SK-N-SH (cell line): ENCODE measurements at regions not wholly inside any gene's neighbourhood (a gene's known extent, or its start where the extent isn't known, plus 50 kb on each side); places are given as distances from the start of the nearest gene placed in this dataset.

Source experiments
- CTCF ChIA-PET: fragments of 300-600, 350-600 bp; formaldehyde crosslinking; extraction: SDS; loops from one replicate; lab custom pipeline; 2021; lab: Yijun Ruan, JAX
- POLR2A ChIA-PET: fragments of 350-600 bp; sonication (Branson Sonifier 250); formaldehyde crosslinking; extraction: SDS; loops from one replicate; lab custom pipeline; 2020; ENCODE audit warnings: antibody characterized with exemption, inconsistent platforms; lab: Yijun Ruan, JAX
- DNase-seq: peaks from one replicate; pipeline ENCODE4 v3.0.0; 2012
- H2AFZ ChIP-seq: fragments of 200-600 bp; sonication (generic); 2 replicates; pipeline ENCODE4 v1.8.1; 2016; ENCODE audit warnings: antibody characterized with exemption, mild to moderate bottlenecking, low read depth
- H3F3A ChIP-seq: fragments of 200-600 bp; sonication (generic); replicated peaks from 2 replicates; pipeline ENCODE3; 2016; ENCODE audit warnings: antibody characterized with exemption, mild to moderate bottlenecking; ENCODE audit not compliant: insufficient read depth
- H3K27ac ChIP-seq, 2 experiments: fragments of 200-500 bp in 1 of 2; fragments of 200-600 bp in 1 of 2; sonication (Bioruptor generic) in 1 of 2; sonication (generic), shearing (Covaris generic) in 1 of 2; 2 replicates each; pipeline versions ENCODE4 v1.5.1 to v1.6.1; 2014 to 2016; ENCODE audit warnings: low read depth in 2 of 2, inconsistent platforms in 1 of 2, low read length in 1 of 2, mild to moderate bottlenecking in 1 of 2, mixed read lengths in 1 of 2
- H3K27me3 ChIP-seq: fragments of 200-600 bp; sonication (generic), shearing (Covaris generic); 2 replicates; pipeline ENCODE4 v1.6.1; 2016; ENCODE audit warnings: mixed run types; ENCODE audit not compliant: insufficient read depth
- H3K36me3 ChIP-seq, 2 experiments: fragments of 200-500 bp in 1 of 2; fragments of 200-600 bp in 1 of 2; sonication (Bioruptor generic) in 1 of 2; sonication (generic) in 1 of 2; replicated peaks in 1 of 2; 2 replicates each; pipeline versions ENCODE3 to v1.5.1; 2014 to 2016; ENCODE audit warnings: low read length in 1 of 2, mild to moderate bottlenecking in 1 of 2; ENCODE audit not compliant: insufficient read depth in 2 of 2, control insufficient read depth in 1 of 2
- H3K4me1 ChIP-seq, 2 experiments: fragments of 200-500 bp in 1 of 2; fragments of 200-600 bp in 1 of 2; sonication (Bioruptor generic) in 1 of 2; sonication (generic), shearing (Covaris generic) in 1 of 2; 2 replicates each; pipeline versions ENCODE4 v1.5.1 to v1.6.1; 2014 to 2016; ENCODE audit warnings: low read depth in 1 of 2, low read length in 1 of 2, mixed run types in 1 of 2; ENCODE audit not compliant: insufficient read depth in 2 of 2, control insufficient read depth in 1 of 2
- H3K4me2 ChIP-seq: fragments of 200-600 bp; sonication (generic), shearing (Covaris generic); 2 replicates; pipeline ENCODE4 v1.6.1; 2017; ENCODE audit warnings: mixed run types
- H3K4me3 ChIP-seq, 2 experiments: fragments of 200-500 bp in 1 of 2; fragments of 200-600 bp in 1 of 2; sonication (Bioruptor generic) in 1 of 2; sonication (generic), shearing (Covaris generic) in 1 of 2; 2 replicates each; pipeline versions ENCODE4 v1.5.1 to v1.8.1; 2014 to 2016; ENCODE audit warnings: low read depth in 2 of 2, inconsistent platforms in 1 of 2, low read length in 1 of 2, mild to moderate bottlenecking in 1 of 2, mixed read lengths in 1 of 2, moderate library complexity in 1 of 2
- H3K79me2 ChIP-seq: fragments of 200-600 bp; sonication (generic); 2 replicates; pipeline ENCODE4 v1.8.1; 2017; ENCODE audit warnings: mild to moderate bottlenecking; ENCODE audit not compliant: insufficient read depth
- H3K9ac ChIP-seq: fragments of 200-600 bp; sonication (generic); 2 replicates; pipeline ENCODE4 v1.6.1; 2017; ENCODE audit warnings: mixed run types
- H3K9me2 ChIP-seq: fragments of 200-600 bp; sonication (generic); 2 replicates; pipeline ENCODE4 v1.6.1; 2017; ENCODE audit warnings: mixed run types
- H3K9me3 ChIP-seq: fragments of 200-600 bp; sonication (generic); 2 replicates; pipeline ENCODE4 v1.6.1; 2017; ENCODE audit warnings: mixed run types, mild to moderate bottlenecking, moderate library complexity
- H4K20me1 ChIP-seq: fragments of 200-600 bp; sonication (generic); 2 replicates; pipeline ENCODE4 v1.6.1; 2017; ENCODE audit warnings: mild to moderate bottlenecking, mixed run types; ENCODE audit not compliant: insufficient read depth
- EP300 ChIP-seq, 2 experiments: IDR thresholded peaks; 2 replicates each; pipeline versions ENCODE4 v1.4.0 to v1.6.1; 2012; ENCODE audit warnings: borderline replicate concordance in 1 of 2, low read depth in 1 of 2, low read length in 1 of 2
- EZH2phosphoT487 ChIP-seq: fragments of 200-600 bp; sonication (generic); IDR thresholded peaks from 2 replicates; pipeline ENCODE4 v1.6.1; 2017; ENCODE audit warnings: low read depth, mixed run types, mild to moderate bottlenecking, antibody characterized with exemption, moderate library complexity, borderline replicate concordance
- FOXJ3 ChIP-seq: sonication (generic); formaldehyde crosslinking; IDR thresholded peaks from 2 replicates; pipeline ENCODE4 v1.5.1; 2020; ENCODE audit warnings: mild to moderate bottlenecking, missing genetic modification reagents
- GABPA ChIP-seq: IDR thresholded peaks from 2 replicates; pipeline ENCODE4 v1.4.0; 2012; ENCODE audit warnings: low read depth, mild to moderate bottlenecking
- MXI1 ChIP-seq: IDR thresholded peaks from 2 replicates; pipeline ENCODE4 v1.6.1; 2012; ENCODE audit warnings: mild to moderate bottlenecking, low read depth, low read length, improper control_type of control experiment
- NFIC ChIP-seq: IDR thresholded peaks from 2 replicates; pipeline ENCODE4 v1.4.0; 2012; ENCODE audit warnings: borderline replicate concordance
- NRF1 ChIP-seq: IDR thresholded peaks from 2 replicates; pipeline ENCODE4 v1.6.1; 2012; ENCODE audit warnings: low read depth, mild to moderate bottlenecking, low read length
- POLR2AphosphoS5 ChIP-seq: IDR thresholded peaks from 2 replicates; pipeline ENCODE4 v1.6.1; 2012; ENCODE audit warnings: low read depth, low read length
- RFX5 ChIP-seq: IDR thresholded peaks from 2 replicates; pipeline ENCODE4 v1.6.1; 2012; ENCODE audit warnings: mild to moderate bottlenecking, improper control_type of control experiment, low read length
- RXRA ChIP-seq: IDR thresholded peaks from 2 replicates; pipeline ENCODE4 v1.4.0; 2012; ENCODE audit warnings: low read depth, mild to moderate bottlenecking, borderline replicate concordance
- SIN3A ChIP-seq: IDR thresholded peaks from 2 replicates; pipeline ENCODE4 v1.6.1; 2012; ENCODE audit warnings: low read depth, mild to moderate bottlenecking, low read length, moderate library complexity, borderline replicate concordance
- TAF1 ChIP-seq: IDR thresholded peaks from 2 replicates; pipeline ENCODE4 v1.6.1; 2012; ENCODE audit warnings: low read depth, mild to moderate bottlenecking, low read length, moderate library complexity, borderline replicate concordance
- TCF12 ChIP-seq: IDR thresholded peaks from 2 replicates; pipeline ENCODE4 v1.4.0; 2012
- TEAD4 ChIP-seq: IDR thresholded peaks from 2 replicates; pipeline ENCODE4 v1.4.0; 2012; ENCODE audit warnings: mild to moderate bottlenecking, borderline replicate concordance; ENCODE audit not compliant: insufficient read depth
- USF2 ChIP-seq: fragments of 150-350 bp; IDR thresholded peaks from 2 replicates; pipeline ENCODE4 v1.6.1; 2017; ENCODE audit warnings: antibody characterized with exemption, low read length, low read depth, borderline replicate concordance
- YY1 ChIP-seq: IDR thresholded peaks from 2 replicates; pipeline ENCODE4 v1.4.0; 2012; ENCODE audit warnings: low read depth, mild to moderate bottlenecking
- WGBS: methylation state at CpG from one replicate; pipeline ENCODE4 v1.1.6; 2017; ENCODE audit warnings: low lambda C conversion rate; 5-methylcytosine and 5-hydroxymethylcytosine counted together
- TF ChIP-seq, protein P1 (sequence below): IDR thresholded peaks from 2 replicates; pipeline ENCODE4 v1.6.1; 2012; ENCODE audit warnings: mild to moderate bottlenecking, low read depth, low read length, moderate library complexity
- TF ChIP-seq, protein P2 (sequence below): IDR thresholded peaks from 2 replicates; pipeline ENCODE4; 2012
- TF ChIP-seq, protein P3 (sequence below): IDR thresholded peaks from 2 replicates; pipeline ENCODE4 v1.4.0; 2012; ENCODE audit warnings: low read depth

DNA sequence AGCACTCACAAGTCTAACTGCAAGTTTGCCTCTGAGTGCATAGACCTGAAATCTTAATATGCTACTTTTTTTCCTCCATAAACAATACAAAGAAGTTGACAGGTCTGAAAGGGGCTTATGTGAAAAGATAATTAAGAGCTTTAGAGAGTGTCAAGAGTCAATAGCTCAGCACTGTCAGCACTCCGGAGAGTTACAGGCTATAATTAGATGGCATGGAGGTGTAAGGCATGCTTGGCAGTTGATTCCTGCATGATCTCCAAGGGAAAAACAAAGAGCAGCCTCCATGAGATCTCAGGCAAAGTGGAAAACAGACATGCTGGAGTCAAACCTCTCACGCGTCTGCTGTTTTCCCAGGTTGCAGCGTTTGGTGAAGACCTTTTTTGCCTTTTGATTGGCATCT is 468.7 kb downstream of the TLE4 start:
- Histone ChIP-seq H3K4me3 (no peak overlapping the region), H3K27me3 (no peaks in the 10 kb centered on the region), H3K9me2 (no peaks in the 10 kb centered on the region), H3K9me3 (no peaks in the 10 kb centered on the region), H2AFZ (no peak overlapping the region), H3K79me2 (no peaks in the 10 kb centered on the region), H3K27ac (no peak overlapping the region), H3K36me3 (no peaks in the 10 kb centered on the region), H3K4me2 (no peak overlapping the region), H3K4me1 (no peaks in the 10 kb centered on the region), H3F3A (no peaks in the 10 kb centered on the region), H3K9ac (no peak overlapping the region), H4K20me1 (no peaks in the 10 kb centered on the region)
- ChIA-PET CTCF (no interaction called here), POLR2A (no interaction called here)
- no peak for DNase-seq
- 78% methylated on average over 4 of the region's 4 CpGs for WGBS
- TF ChIP-seq NRF1 (no peak), POLR2AphosphoS5 (no peak), EP300 (IDR thresholded peaks at IDR 0.05; ENCODE audit: borderline replicate concordance in 1 of 2, low read depth in 1 of 2, low read length in 1 of 2) (no peak), RXRA (no peak), TCF12 (no peak), MXI1 (no peak), TEAD4 (no peak), TAF1 (no peak), FOXJ3 (CRISPR knock-in tag) (no peak), YY1 (no peak)
- TF ChIP-seq, protein P1, sequence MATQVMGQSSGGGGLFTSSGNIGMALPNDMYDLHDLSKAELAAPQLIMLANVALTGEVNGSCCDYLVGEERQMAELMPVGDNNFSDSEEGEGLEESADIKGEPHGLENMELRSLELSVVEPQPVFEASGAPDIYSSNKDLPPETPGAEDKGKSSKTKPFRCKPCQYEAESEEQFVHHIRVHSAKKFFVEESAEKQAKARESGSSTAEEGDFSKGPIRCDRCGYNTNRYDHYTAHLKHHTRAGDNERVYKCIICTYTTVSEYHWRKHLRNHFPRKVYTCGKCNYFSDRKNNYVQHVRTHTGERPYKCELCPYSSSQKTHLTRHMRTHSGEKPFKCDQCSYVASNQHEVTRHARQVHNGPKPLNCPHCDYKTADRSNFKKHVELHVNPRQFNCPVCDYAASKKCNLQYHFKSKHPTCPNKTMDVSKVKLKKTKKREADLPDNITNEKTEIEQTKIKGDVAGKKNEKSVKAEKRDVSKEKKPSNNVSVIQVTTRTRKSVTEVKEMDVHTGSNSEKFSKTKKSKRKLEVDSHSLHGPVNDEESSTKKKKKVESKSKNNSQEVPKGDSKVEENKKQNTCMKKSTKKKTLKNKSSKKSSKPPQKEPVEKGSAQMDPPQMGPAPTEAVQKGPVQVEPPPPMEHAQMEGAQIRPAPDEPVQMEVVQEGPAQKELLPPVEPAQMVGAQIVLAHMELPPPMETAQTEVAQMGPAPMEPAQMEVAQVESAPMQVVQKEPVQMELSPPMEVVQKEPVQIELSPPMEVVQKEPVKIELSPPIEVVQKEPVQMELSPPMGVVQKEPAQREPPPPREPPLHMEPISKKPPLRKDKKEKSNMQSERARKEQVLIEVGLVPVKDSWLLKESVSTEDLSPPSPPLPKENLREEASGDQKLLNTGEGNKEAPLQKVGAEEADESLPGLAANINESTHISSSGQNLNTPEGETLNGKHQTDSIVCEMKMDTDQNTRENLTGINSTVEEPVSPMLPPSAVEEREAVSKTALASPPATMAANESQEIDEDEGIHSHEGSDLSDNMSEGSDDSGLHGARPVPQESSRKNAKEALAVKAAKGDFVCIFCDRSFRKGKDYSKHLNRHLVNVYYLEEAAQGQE = no peak
- TF ChIP-seq, protein P2, sequence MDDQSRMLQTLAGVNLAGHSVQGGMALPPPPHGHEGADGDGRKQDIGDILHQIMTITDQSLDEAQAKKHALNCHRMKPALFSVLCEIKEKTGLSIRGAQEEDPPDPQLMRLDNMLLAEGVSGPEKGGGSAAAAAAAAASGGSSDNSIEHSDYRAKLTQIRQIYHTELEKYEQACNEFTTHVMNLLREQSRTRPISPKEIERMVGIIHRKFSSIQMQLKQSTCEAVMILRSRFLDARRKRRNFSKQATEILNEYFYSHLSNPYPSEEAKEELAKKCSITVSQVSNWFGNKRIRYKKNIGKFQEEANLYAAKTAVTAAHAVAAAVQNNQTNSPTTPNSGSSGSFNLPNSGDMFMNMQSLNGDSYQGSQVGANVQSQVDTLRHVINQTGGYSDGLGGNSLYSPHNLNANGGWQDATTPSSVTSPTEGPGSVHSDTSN = no peak

- POLR2A ChIA-PET = no interaction called here
- Histone ChIP-seq H2AFZ (no peak overlapping the region), H3K79me2 (no peaks in the 10 kb centered on the region), H3K36me3 (no peaks in the 10 kb centered on the region), H3K27me3 (no peaks in the 10 kb centered on the region), H3K9me3 (no peaks in the 10 kb centered on the region), H3K27ac (no peak overlapping the region), H3F3A (no peaks in the 10 kb centered on the region), H3K4me2 (no peak overlapping the region), H3K9me2 (no peaks in the 10 kb centered on the region)
- TF ChIP-seq RFX5 = no peak
- TF ChIP-seq SIN3A = no peak
- TF ChIP-seq GABPA = no peak
- no peak for TF ChIP-seq TCF12
- TF ChIP-seq EZH2phosphoT487 = no peak
- no peak for TF ChIP-seq TAF1
- TF ChIP-seq USF2 = no peak
- no peak for TF ChIP-seq NFIC
- TF ChIP-seq, protein P3, sequence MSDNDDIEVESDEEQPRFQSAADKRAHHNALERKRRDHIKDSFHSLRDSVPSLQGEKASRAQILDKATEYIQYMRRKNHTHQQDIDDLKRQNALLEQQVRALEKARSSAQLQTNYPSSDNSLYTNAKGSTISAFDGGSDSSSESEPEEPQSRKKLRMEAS = no peak
- TF ChIP-seq, all 33 proteins: peak for 0
- Histone ChIP-seq H3K4me1 (peaks cover 0 to 3% of the 10 kb centered on the region in 2 experiments; a peak in 1 of 4 replicates), H3K4me3 (no peak overlapping the region), H3K9ac (no peak overlapping the region), H4K20me1 (no peaks in the 10 kb centered on the region)
- no peak for DNase-seq
- WGBS = 22% methylated on average over 2 of the region's 2 CpGs
- CTCF ChIA-PET = no interaction called here
Measured at GRCh38 chr9:80030801-80031200, 459.0 kb downstream of the TLE4 start.
